Type B pancreatic cell (in vitro differentiated cells): ENCODE measurements at regions not wholly inside any gene's neighbourhood (a gene's known extent, or its start where the extent isn't known, plus 50 kb on each side); places are given as distances from the start of the nearest gene placed in this dataset.
"Not testable (repeated sequence)": the region's sequence is repeated elsewhere in the genome, so short reads cannot be mapped to it uniquely, and the experiment has no call there.

ENCODE experiments used
- DNase-seq: peaks from one replicate; pipeline ENCODE4 v3.0.0; 2021; ENCODE audit warnings: mixed read lengths; ENCODE audit not compliant: unreplicated experiment; ENCODE audit errors: extremely low spot score
- H3K27ac Mint-ChIP-seq: 2 replicates; pipeline ENCODE4 v1.8.0; 2021; ENCODE audit warnings: mild to moderate bottlenecking, mixed read lengths
- H3K27me3 Mint-ChIP-seq: 2 replicates; pipeline ENCODE4 v1.8.0; 2021; ENCODE audit warnings: mixed read lengths
- H3K36me3 Mint-ChIP-seq: 2 replicates; pipeline ENCODE4 v1.8.0; 2021; ENCODE audit warnings: mixed read lengths
- H3K4me1 Mint-ChIP-seq: one replicate; pipeline ENCODE4 v1.8.0; 2021; ENCODE audit warnings: mixed read lengths; ENCODE audit not compliant: unreplicated experiment
- H3K4me3 Mint-ChIP-seq: 2 replicates; pipeline ENCODE4 v1.8.0; 2021; ENCODE audit warnings: mild to moderate bottlenecking, mixed read lengths
- H3K9me3 Mint-ChIP-seq: 2 replicates; pipeline ENCODE4 v1.8.0; 2021; ENCODE audit warnings: mixed read lengths
- CTCF ChIP-seq: fragments of 200-600 bp; sonication (generic); conservative IDR thresholded peaks from 2 replicates; pipeline ENCODE4 v1.5.0; 2021; ENCODE audit warnings: antibody characterized with exemption, mild to moderate bottlenecking

GRCh38 chr12:46698003-46698402 lies 127.8 kb downstream of the SLC38A4 start:
- H3K27me3 Mint-ChIP-seq: no peaks in the 10 kb centered on the region
- peaks cover 4% of the 10 kb centered on the region for H3K4me1 Mint-ChIP-seq
- no peaks in the 10 kb centered on the region for H3K36me3 Mint-ChIP-seq
- H3K9me3 Mint-ChIP-seq: no peaks in the 10 kb centered on the region
- H3K27ac Mint-ChIP-seq: no peak overlapping the region
- no peak for DNase-seq
- TF ChIP-seq CTCF: no peak
- no peak overlapping the region for H3K4me3 Mint-ChIP-seq

GRCh38 chr12:46693518-46693917 lies 132.3 kb downstream of the SLC38A4 start:
- DNase-seq: no peak
- H3K9me3 Mint-ChIP-seq: no peaks in the 10 kb centered on the region
- H3K27ac Mint-ChIP-seq: no peak overlapping the region
- no peak for TF ChIP-seq CTCF
- no peak overlapping the region for H3K4me3 Mint-ChIP-seq
- H3K36me3 Mint-ChIP-seq: no peaks in the 10 kb centered on the region
- no peaks in the 10 kb centered on the region for H3K4me1 Mint-ChIP-seq
- H3K27me3 Mint-ChIP-seq: no peaks in the 10 kb centered on the region

- DNase-seq: no peak
- no peak overlapping the region for H3K27ac Mint-ChIP-seq
- no peak for TF ChIP-seq CTCF
- H3K27me3 Mint-ChIP-seq: no peaks in the 10 kb centered on the region
- no peak overlapping the region for H3K4me3 Mint-ChIP-seq
- no peaks in the 10 kb centered on the region for H3K9me3 Mint-ChIP-seq
- no peaks in the 10 kb centered on the region for H3K36me3 Mint-ChIP-seq
- no peaks in the 10 kb centered on the region for H3K4me1 Mint-ChIP-seq
These were observed 132.8 kb downstream of the SLC38A4 start for GRCh38 chr12:46693034-46693433.

- DNase-seq: no peak
- Mint-ChIP-seq H3K4me3 (no peak overlapping the region), H3K27ac (no peak overlapping the region), H3K9me3 (no peaks in the 10 kb centered on the region), H3K27me3 (no peaks in the 10 kb centered on the region), H3K36me3 (no peaks in the 10 kb centered on the region), H3K4me1 (no peaks in the 10 kb centered on the region)
- TF ChIP-seq CTCF: no peak
These were observed 133.2 kb downstream of the SLC38A4 start for GRCh38 chr12:46692606-46693005.

- peaks cover 5% of the 10 kb centered on the region for H3K9me3 Mint-ChIP-seq
- no peak for TF ChIP-seq CTCF
- H3K27me3 Mint-ChIP-seq: no peaks in the 10 kb centered on the region
- H3K27ac Mint-ChIP-seq: no peak overlapping the region
- no peak overlapping the region for H3K4me3 Mint-ChIP-seq
- no peaks in the 10 kb centered on the region for H3K4me1 Mint-ChIP-seq
- no peaks in the 10 kb centered on the region for H3K36me3 Mint-ChIP-seq
- no peak for DNase-seq
These were observed 139.4 kb downstream of the SLC38A4 start for GRCh38 chr12:46686267-46686942.

- not testable (repeated sequence) for DNase-seq, H3K4me3 Mint-ChIP-seq
These were observed 141.6 kb downstream of the SLC38A4 start for GRCh38 chr12:46684243-46684642.

More at GRCh38 chr12:46684243-46684642, 141.6 kb downstream of the SLC38A4 start:
- H3K27me3 Mint-ChIP-seq, H3K4me1 Mint-ChIP-seq, H3K36me3 Mint-ChIP-seq, H3K27ac Mint-ChIP-seq, H3K9me3 Mint-ChIP-seq: not testable (repeated sequence)
